ENCODE measurements at regions not wholly inside any gene's neighbourhood (a gene's known extent, or its start where the extent isn't known, plus 50 kb on each side); places are given as distances from the start of the nearest gene placed in this dataset.

- TF ChIP-seq ZNF211 (tag by site-specific recombination; IDR thresholded peaks at IDR 0.05; ENCODE audit: low read depth) = no peak
- no peak for TF ChIP-seq ZNF514 (tag by site-specific recombination; IDR thresholded peaks at IDR 0.05)
- TF ChIP-seq CTCF (tag by site-specific recombination; IDR thresholded peaks at IDR 0.05) = no peak
- no peak for TF ChIP-seq ZNF274 (IDR thresholded peaks at IDR 0.05; ENCODE audit: low read length)
- no peak for TF ChIP-seq ZNF274 (tag by site-specific recombination; IDR thresholded peaks at IDR 0.05; ENCODE audit: borderline replicate concordance)
- TF ChIP-seq TRIM28 (IDR thresholded peaks at IDR 0.05; ENCODE audit: borderline replicate concordance, low read length) = no peak
- TF ChIP-seq ZNF302 (tag by site-specific recombination; IDR thresholded peaks at IDR 0.05; ENCODE audit: low read depth) = no peak
- no peak for TF ChIP-seq ZNF148 (tag by site-specific recombination; IDR thresholded peaks at IDR 0.05; ENCODE audit: borderline replicate concordance)
- no peak for TF ChIP-seq GFI1B (tag by site-specific recombination; IDR thresholded peaks at IDR 0.05)
- no peak for TF ChIP-seq ZNF37A (tag by site-specific recombination; IDR thresholded peaks at IDR 0.05)
- TF ChIP-seq ZNF580 (tag by site-specific recombination; IDR thresholded peaks at IDR 0.05) = no peak
- no peak for TF ChIP-seq ZNF155 (tag by site-specific recombination; IDR thresholded peaks at IDR 0.05)
- no peak for TF ChIP-seq KLF16 (tag by site-specific recombination; IDR thresholded peaks at IDR 0.05)
- TF ChIP-seq ZBTB10 (tag by site-specific recombination; IDR thresholded peaks at IDR 0.05) = no peak
Measured at GRCh38 chr14:82641050-82641540, 1107.4 kb upstream of the SEL1L start.
